ENCODE measurements at regions not wholly inside any gene's neighbourhood (a gene's known extent, or its start where the extent isn't known, plus 50 kb on each side); places are given as distances from the start of the nearest gene placed in this dataset.

- H3K4me3 ChIP-seq (ENCODE audit: low read depth, low read length), result no peak overlapping the region
Measured at GRCh38 chr10:62453274-62453673, 79.1 kb downstream of the ZNF365 start.

GRCh38 chr10:62454687-62455397 is 80.7 kb downstream of the ZNF365 start:
- DNase-seq (ENCODE audit: low read depth), result no peak
- no peak overlapping the region for H3K4me3 ChIP-seq (ENCODE audit: low read depth, low read length)

More at GRCh38 chr10:62453274-62453673, 79.1 kb downstream of the ZNF365 start:
- no peak for DNase-seq (ENCODE audit: low read depth)

GRCh38 chr10:62456611-62457101 is 82.5 kb downstream of the ZNF365 start:
- no peak overlapping the region for H3K4me3 ChIP-seq (ENCODE audit: low read depth, low read length)
- DNase-seq (ENCODE audit: low read depth), result no peak

GRCh38 chr10:62457196-62457595 is 83.0 kb downstream of the ZNF365 start:
- H3K4me3 ChIP-seq (ENCODE audit: low read depth, low read length), result no peak overlapping the region
- DNase-seq (ENCODE audit: low read depth), result no peak

GRCh38 chr10:62457598-62457997 is 83.4 kb downstream of the ZNF365 start:
- no peak overlapping the region for H3K4me3 ChIP-seq (ENCODE audit: low read depth, low read length)

GRCh38 chr10:62459072-62459471 is 84.9 kb downstream of the ZNF365 start:
- H3K4me3 ChIP-seq (ENCODE audit: low read depth, low read length), result no peak overlapping the region
- DNase-seq (ENCODE audit: low read depth), result no peak

More at GRCh38 chr10:62457598-62457997, 83.4 kb downstream of the ZNF365 start:
- no peak for DNase-seq (ENCODE audit: low read depth)

GRCh38 chr10:62459500-62459899 is 85.3 kb downstream of the ZNF365 start:
- no peak overlapping the region for H3K4me3 ChIP-seq (ENCODE audit: low read depth, low read length)
- DNase-seq (ENCODE audit: low read depth), result no peak

- no peak overlapping the region for H3K4me3 ChIP-seq (ENCODE audit: low read depth, low read length)
- no peak for DNase-seq (ENCODE audit: low read depth)
Measured at GRCh38 chr10:62460393-62460792, 86.2 kb downstream of the ZNF365 start.

- DNase-seq (ENCODE audit: low read depth), result no peak
- H3K4me3 ChIP-seq (ENCODE audit: low read depth, low read length), result no peak overlapping the region
Measured at GRCh38 chr10:62461120-62461519, 87.0 kb downstream of the ZNF365 start.

GRCh38 chr10:62462461-62462860 is 88.3 kb downstream of the ZNF365 start:
- no peak for DNase-seq (ENCODE audit: low read depth)

GRCh38 chr10:62463364-62463763 is 89.2 kb downstream of the ZNF365 start:
- DNase-seq (ENCODE audit: low read depth), result no peak
- no peak overlapping the region for H3K4me3 ChIP-seq (ENCODE audit: low read depth, low read length)

More at GRCh38 chr10:62462461-62462860, 88.3 kb downstream of the ZNF365 start:
- no peak overlapping the region for H3K4me3 ChIP-seq (ENCODE audit: low read depth, low read length)

- no peak overlapping the region for H3K4me3 ChIP-seq (ENCODE audit: low read depth, low read length)
- DNase-seq (ENCODE audit: low read depth), result no peak
Measured at GRCh38 chr10:62464308-62464707, 90.1 kb downstream of the ZNF365 start.

GRCh38 chr10:62466590-62466989 is 92.4 kb downstream of the ZNF365 start:
- no peak for DNase-seq (ENCODE audit: low read depth)
- no peak overlapping the region for H3K4me3 ChIP-seq (ENCODE audit: low read depth, low read length)

- DNase-seq (ENCODE audit: low read depth), result no peak
- no peak overlapping the region for H3K4me3 ChIP-seq (ENCODE audit: low read depth, low read length)
Measured at GRCh38 chr10:62467527-62467926, 93.4 kb downstream of the ZNF365 start.

- DNase-seq (ENCODE audit: low read depth), result no peak
- H3K4me3 ChIP-seq (ENCODE audit: low read depth, low read length), result no peak overlapping the region
Measured at GRCh38 chr10:62471711-62472110, 97.5 kb downstream of the ZNF365 start.

- H3K4me3 ChIP-seq (ENCODE audit: low read depth, low read length), result no peak overlapping the region
- DNase-seq (ENCODE audit: low read depth), result no peak
Measured at GRCh38 chr10:62473241-62473640, 99.1 kb downstream of the ZNF365 start.

GRCh38 chr10:62475551-62475950 is 101.4 kb downstream of the ZNF365 start:
- no peak for DNase-seq (ENCODE audit: low read depth)
- H3K4me3 ChIP-seq (ENCODE audit: low read depth, low read length), result no peak overlapping the region

GRCh38 chr10:62479523-62479922 is 105.4 kb downstream of the ZNF365 start:
- H3K4me3 ChIP-seq (ENCODE audit: low read depth, low read length), result no peak overlapping the region
- no peak for DNase-seq (ENCODE audit: low read depth)

GRCh38 chr10:62480196-62480595 is 106.0 kb downstream of the ZNF365 start:
- no peak overlapping the region for H3K4me3 ChIP-seq (ENCODE audit: low read depth, low read length)
- no peak for DNase-seq (ENCODE audit: low read depth)

- no peak overlapping the region for H3K4me3 ChIP-seq (ENCODE audit: low read depth, low read length)
- no peak for DNase-seq (ENCODE audit: low read depth)
Measured at GRCh38 chr10:62482581-62482980, 108.4 kb downstream of the ZNF365 start.

GRCh38 chr10:62491597-62491996 is 117.4 kb downstream of the ZNF365 start:
- DNase-seq (ENCODE audit: low read depth), result no peak
- no peak overlapping the region for H3K4me3 ChIP-seq (ENCODE audit: low read depth, low read length)

Measured in skeletal muscle cell (primary cell).